ENCODE measurements at regions not wholly inside any gene's neighbourhood (a gene's known extent, or its start where the extent isn't known, plus 50 kb on each side); places are given as distances from the start of the nearest gene placed in this dataset.

GRCh38 chr12:11559626-11560340 lies 89.7 kb upstream of the ETV6 start:
- Histone ChIP-seq H3K36me3 (ENCODE audit: control insufficient read depth, insufficient read depth, low read length) (no peaks in the 10 kb centered on the region), H2AK9ac (replicated peaks; ENCODE audit: low read depth, low read length, poor library complexity) (no peak overlapping the region), H3K79me1 (ENCODE audit: low read depth in 1 of 2, low read length in 2 of 2) (no peaks in the 10 kb centered on the region), H3K18ac (ENCODE audit: low read depth, low read length) (no peak overlapping the region), H2BK15ac (ENCODE audit: low read depth, low read length) (no peak overlapping the region), H3K23ac (ENCODE audit: low read depth, low read length) (no peak overlapping the region), H3K27ac (ENCODE audit: insufficient read depth, low read length) (no peak overlapping the region), H4K5ac (ENCODE audit: low read depth, low read length) (no peak overlapping the region), H2AK5ac (ENCODE audit: low read depth, low read length) (no peak overlapping the region), H3K4ac (ENCODE audit: low read depth, low read length) (no peak overlapping the region), H3K14ac (replicated peaks; ENCODE audit: low read depth, low read length) (no peak overlapping the region), H2BK120ac (ENCODE audit: low read depth, low read length) (no peak overlapping the region), H3K9ac (ENCODE audit: low read depth, low read length) (no peak overlapping the region), H4K91ac (ENCODE audit: insufficient read depth, low read depth, low read length) (no peak overlapping the region), H2BK5ac (ENCODE audit: low read depth, low read length, poor library complexity, severe bottlenecking) (no peak overlapping the region), H3K56ac (ENCODE audit: extremely low read depth, insufficient read depth, low read length) (no peak overlapping the region), H3K9me1 (ENCODE audit: insufficient read depth, low read length) (no peaks in the 10 kb centered on the region), H3K4me1 (ENCODE audit: control insufficient read depth, insufficient read depth, low read length) (peaks cover 3% of the 10 kb centered on the region; the same call in 1 of the 2 replicates), H3K4me2 (ENCODE audit: low read depth, low read length) (no peak overlapping the region), H3K27me3 (ENCODE audit: control insufficient read depth, insufficient read depth, low read length) (peaks cover 38% of the 10 kb centered on the region), H4K20me1 (ENCODE audit: insufficient read depth, low read length) (no peaks in the 10 kb centered on the region), H2AFZ (replicated peaks; ENCODE audit: low read length, poor library complexity) (no peak overlapping the region), H3K9me3 (ENCODE audit: control insufficient read depth, insufficient read depth, low read length) (no peaks in the 10 kb centered on the region), H2BK20ac (ENCODE audit: low read depth, low read length) (no peak overlapping the region), H3K4me3 (ENCODE audit: insufficient read depth, low read depth, low read length) (no peak overlapping the region), H4K8ac (ENCODE audit: low read depth in 2 of 2, low read length in 2 of 2) (no peak overlapping the region)
- dilution Hi-C loops (cut with HindIII; ENCODE audit: low sequenced_read_pairs, unreplicated experiment), result loop anchor here (25.0 kb wide), 1 partner anchor 478 kb away; no protein-coding TSS in a partner anchor
- POLR2A ChIA-PET (ENCODE audit: unreplicated experiment), result no interaction called here
- intact Hi-C loops (cut with micrococcal nuclease), result loop anchor here (10.0 kb wide), 1 partner anchor 1145 kb away; no protein-coding TSS in a partner anchor
- CTCF ChIA-PET, result no interaction called here
- no CpG with 5 or more reads among the region's 3 CpGs for WGBS, 2 experiments (ENCODE audit: extremely low coverage in 2 of 2, insufficient read length in 1 of 2)
- in situ Hi-C loops (cut with MboI; ENCODE audit: low sequenced_read_pairs), result no loop called here
- BruUV-seq (replicated peaks), result no TSS peak
- DNase-seq (no peak), ATAC-seq (ENCODE audit: low read depth) (no peak)
- TF ChIP-seq RFX5 (IDR thresholded peaks at IDR 0.05; ENCODE audit: low read depth, low read length) (no peak), MAZ (IDR thresholded peaks at IDR 0.05; ENCODE audit: borderline replicate concordance, low read depth, low read length) (no peak), BHLHE40 (IDR thresholded peaks at IDR 0.05; ENCODE audit: low read depth, low read length) (no peak), FOS (IDR thresholded peaks at IDR 0.05; ENCODE audit: low read depth, low read length) (no peak), CEBPB (IDR thresholded peaks at IDR 0.05; ENCODE audit: low read depth, low read length) (no peak), CHD1 (IDR thresholded peaks at IDR 0.05; ENCODE audit: low read depth, low read length) (no peak), RCOR1 (IDR thresholded peaks at IDR 0.05; ENCODE audit: insufficient replicate concordance, low read length) (no peak), POLR2A (IDR thresholded peaks at IDR 0.05; ENCODE audit: low read depth, low read length) (no peak), MXI1 (IDR thresholded peaks at IDR 0.05; ENCODE audit: borderline replicate concordance, low read depth, low read length) (no peak), ELK1 (IDR thresholded peaks at IDR 0.05; ENCODE audit: borderline replicate concordance, low read depth, low read length) (no peak), RAD21 (IDR thresholded peaks at IDR 0.05; ENCODE audit: low read length) (no peak), SMC3 (IDR thresholded peaks at IDR 0.05; ENCODE audit: low read depth, low read length) (no peak), MAFK (IDR thresholded peaks at IDR 0.05; ENCODE audit: low read depth, low read length) (no peak), NFE2L2 (IDR thresholded peaks at IDR 0.05; ENCODE audit: low read depth, low read length) (no peak), CTCF (conservative IDR thresholded peaks at IDR 0.05; ENCODE audit: low read depth, low read length) (no peak), USF2 (IDR thresholded peaks at IDR 0.05; ENCODE audit: low read depth, low read length) (no peak)
